H9 (cell line): ENCODE measurements at regions not wholly inside any gene's neighbourhood (a gene's known extent, or its start where the extent isn't known, plus 50 kb on each side); places are given as distances from the start of the nearest gene placed in this dataset.

Experiments used
- DNase-seq: peaks from one replicate; pipeline ENCODE4 v3.0.0-alpha.2; 2017
- H2AFZ ChIP-seq: one replicate; pipeline ENCODE4 v1.6.1; 2013; ENCODE audit warnings: mild to moderate bottlenecking, low read length, control low read depth, moderate library complexity
- H2AK5ac ChIP-seq: 2 replicates; pipeline ENCODE4 v1.6.1; 2013; ENCODE audit warnings: low read length, control low read depth, mixed read lengths; ENCODE audit not compliant: insufficient read length
- H2BK120ac ChIP-seq: one replicate; pipeline ENCODE4 v1.6.1; 2013; ENCODE audit warnings: low read depth, mild to moderate bottlenecking, low read length, control low read depth, inconsistent platforms; ENCODE audit not compliant: poor library complexity, severe bottlenecking
- H2BK12ac ChIP-seq: 2 replicates; pipeline ENCODE4 v1.6.1; 2013; ENCODE audit warnings: low read length, control low read depth, mixed read lengths, low read depth; ENCODE audit not compliant: insufficient read length
- H2BK15ac ChIP-seq: 2 replicates; pipeline ENCODE4 v1.6.1; 2013; ENCODE audit warnings: low read depth, low read length, control low read depth
- H2BK20ac ChIP-seq: one replicate; pipeline ENCODE4 v1.6.1; 2013; ENCODE audit warnings: low read depth, mild to moderate bottlenecking, low read length, control low read depth, inconsistent platforms; ENCODE audit not compliant: poor library complexity, severe bottlenecking
- H2BK5ac ChIP-seq: 2 replicates; pipeline ENCODE4 v1.6.1; 2013; ENCODE audit warnings: low read length, control low read depth, mixed read lengths; ENCODE audit not compliant: insufficient read length
- H3K14ac ChIP-seq: 2 replicates; pipeline ENCODE4 v1.6.1; 2013; ENCODE audit warnings: low read length, control low read depth; ENCODE audit not compliant: insufficient read depth
- H3K18ac ChIP-seq: 2 replicates; pipeline ENCODE4 v1.6.1; 2013; ENCODE audit warnings: low read depth, mild to moderate bottlenecking, mixed read lengths, low read length, control low read depth; ENCODE audit not compliant: insufficient read length
- H3K23ac ChIP-seq: 2 replicates; pipeline ENCODE4 v1.6.1; 2013; ENCODE audit warnings: low read length, control low read depth, mixed read lengths, low read depth; ENCODE audit not compliant: insufficient read length
- H3K23me2 ChIP-seq: 2 replicates; pipeline ENCODE4 v1.6.1; 2013; ENCODE audit warnings: low read depth, mild to moderate bottlenecking, mixed read lengths, low read length, control low read depth; ENCODE audit not compliant: insufficient read length, poor library complexity, severe bottlenecking
- H3K27ac ChIP-seq: 2 replicates; pipeline ENCODE4 v1.5.1; 2013; ENCODE audit warnings: low read length, control low read depth, mixed read lengths, low read depth; ENCODE audit not compliant: insufficient read length
- H3K27me3 ChIP-seq: 2 replicates; pipeline ENCODE4 v1.6.1; 2013; ENCODE audit warnings: low read length, control low read depth, inconsistent platforms; ENCODE audit not compliant: insufficient read depth
- H3K4ac ChIP-seq: 2 replicates; pipeline ENCODE4 v1.6.1; 2013; ENCODE audit warnings: low read depth, mild to moderate bottlenecking, control low read depth, inconsistent platforms, low read length, moderate library complexity
- H3K4me1 ChIP-seq: 2 replicates; pipeline ENCODE4 v1.6.1; 2013; ENCODE audit warnings: low read length, control low read depth, inconsistent platforms; ENCODE audit not compliant: insufficient read depth
- H3K4me2 ChIP-seq: 2 replicates; pipeline ENCODE4 v1.6.1; 2013; ENCODE audit warnings: low read length, control low read depth, mixed read lengths; ENCODE audit not compliant: insufficient read length, insufficient read depth
- H3K56ac ChIP-seq: 2 replicates; pipeline ENCODE4 v1.6.1; 2013; ENCODE audit warnings: low read depth, mild to moderate bottlenecking, mixed read lengths, low read length, control low read depth; ENCODE audit not compliant: insufficient read length
- H3K79me1 ChIP-seq: 2 replicates; pipeline ENCODE4 v1.6.1; 2013; ENCODE audit warnings: low read depth, mild to moderate bottlenecking, moderate library complexity, low read length, control low read depth, inconsistent platforms; ENCODE audit not compliant: insufficient read depth, poor library complexity, severe bottlenecking
- H3K79me2 ChIP-seq: 2 replicates; pipeline ENCODE4 v1.6.1; 2013; ENCODE audit warnings: low read length, control low read depth, inconsistent platforms; ENCODE audit not compliant: insufficient read depth
- H3K9ac ChIP-seq: 2 replicates; pipeline ENCODE4 v1.6.1; 2013; ENCODE audit warnings: low read length, control low read depth, mixed read lengths; ENCODE audit not compliant: insufficient read length; ENCODE audit errors: extremely low read depth
- H3K9me3 ChIP-seq: one replicate; pipeline ENCODE4 v1.6.1; 2013; ENCODE audit warnings: low read depth, low read length, inconsistent platforms; ENCODE audit not compliant: control insufficient read depth
- H3T11ph ChIP-seq: one replicate; pipeline ENCODE4 v1.6.1; 2013; ENCODE audit warnings: mild to moderate bottlenecking, low read length, control low read depth, inconsistent platforms
- H4K20me1 ChIP-seq: one replicate; pipeline ENCODE4 v1.6.1; 2013; ENCODE audit not compliant: control insufficient read depth, insufficient read length, insufficient read depth
- H4K5ac ChIP-seq: 2 replicates; pipeline ENCODE4 v1.6.1; 2013; ENCODE audit warnings: low read depth, mild to moderate bottlenecking, mixed read lengths, low read length, control low read depth; ENCODE audit not compliant: insufficient read length
- H4K8ac ChIP-seq: replicated peaks from 2 replicates; pipeline ENCODE4 v1.6.1; 2013; ENCODE audit warnings: low read length, control low read depth, mixed read lengths, low read depth; ENCODE audit not compliant: insufficient read length
- H4K91ac ChIP-seq: 2 replicates; pipeline ENCODE4 v1.6.1; 2013; ENCODE audit warnings: low read depth, mild to moderate bottlenecking, moderate library complexity, mixed read lengths, low read length, control low read depth; ENCODE audit not compliant: insufficient read length
- H3K27ac Mint-ChIP-seq, 3 experiments: 2 replicates in 2 of 3; 3 replicates in 1 of 3; pipeline ENCODE4 v1.8.0; 2020 to 2021; ENCODE audit warnings: mixed read lengths in 3 of 3, mild to moderate bottlenecking in 1 of 3, moderate library complexity in 1 of 3
- H3K27me3 Mint-ChIP-seq: 2 replicates; pipeline ENCODE4 v1.8.0; 2021; ENCODE audit warnings: low read depth, mild to moderate bottlenecking, moderate library complexity, mixed read lengths
- H3K36me3 Mint-ChIP-seq, 3 experiments: 2 replicates in 2 of 3; 3 replicates in 1 of 3; pipeline ENCODE4 v1.8.0; 2020 to 2021; ENCODE audit warnings: low read depth in 3 of 3, mixed read lengths in 3 of 3; ENCODE audit not compliant: insufficient read depth in 1 of 3
- H3K4me1 Mint-ChIP-seq, 2 experiments: 2 replicates each; pipeline ENCODE4 v1.8.0; 2020; ENCODE audit warnings: mixed read lengths in 2 of 2
- H3K4me3 Mint-ChIP-seq, 2 experiments: 2 replicates in 1 of 2; 3 replicates in 1 of 2; pipeline ENCODE4 v1.8.0; 2020 to 2021; ENCODE audit warnings: mild to moderate bottlenecking in 2 of 2, mixed read lengths in 2 of 2, moderate library complexity in 1 of 2
- H3K9me3 Mint-ChIP-seq, 2 experiments: 2 replicates in 1 of 2; 3 replicates in 1 of 2; pipeline ENCODE4 v1.8.0; 2020; ENCODE audit warnings: mild to moderate bottlenecking in 2 of 2, mixed read lengths in 2 of 2, moderate library complexity in 1 of 2
- CTCF ChIP-seq: fragments of 200-600 bp; sonication (generic); conservative IDR thresholded peaks from 3 replicates; pipeline ENCODE4 v1.8.0; 2021; ENCODE audit warnings: antibody characterized with exemption, mild to moderate bottlenecking
- WGBS: extraction: QIAGEN DNeasy Blood & Tissue Kit; methylation state at CpG from one replicate; pipeline ENCODE4 v1.1.7; 2013; ENCODE audit warnings: missing lambda C conversion rate, low lambda C conversion rate, mixed read lengths; ENCODE audit not compliant: insufficient read length; ENCODE audit errors: extremely low coverage; 5-methylcytosine and 5-hydroxymethylcytosine counted together

DNA sequence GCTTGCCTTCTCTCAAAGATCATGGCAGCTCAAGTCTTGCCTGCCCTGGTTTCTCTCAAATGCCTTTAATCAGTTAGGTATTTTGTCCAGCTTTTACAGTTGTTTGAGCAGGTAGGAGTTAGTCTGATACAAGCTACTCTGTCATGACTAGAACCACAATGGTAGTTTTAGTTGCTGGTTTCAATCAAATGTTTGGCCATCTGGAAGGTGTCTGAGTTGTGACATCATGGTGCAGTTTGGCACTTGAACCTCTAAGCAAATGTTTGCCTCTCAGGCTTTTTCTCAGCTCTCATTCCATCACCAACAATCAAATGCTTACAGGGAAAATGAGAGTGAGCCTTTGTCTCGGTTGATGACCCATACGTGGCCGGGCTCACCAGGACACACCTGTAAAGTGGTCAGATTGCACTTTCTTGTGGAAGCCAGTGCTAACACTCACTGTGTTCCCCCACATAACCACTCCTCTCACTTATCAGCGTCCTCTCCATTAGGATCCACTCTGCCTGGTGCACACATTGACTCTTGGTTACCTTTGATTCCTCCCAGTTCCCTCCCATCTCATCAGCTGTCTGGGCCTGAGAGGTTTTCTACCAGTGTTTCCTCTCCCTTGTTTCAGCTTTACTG is 67.5 kb downstream of the CCDC185 start:
- no peak for TF ChIP-seq CTCF
- Mint-ChIP-seq H3K27me3 (peaks cover 5% of the 10 kb centered on the region; the same call in 1 of the 2 replicates), H3K4me3 (no peak overlapping the region), H3K9me3 (no peaks in the 10 kb centered on the region; a peak in 1 of 5 replicates), H3K36me3 (no peaks in the 10 kb centered on the region), H3K4me1 (peaks cover 2 to 3% of the 10 kb centered on the region in 2 experiments; a peak in 3 of 4 replicates), H3K27ac (no peak overlapping the region)
- WGBS, result no CpG with 5 or more reads among the region's 4 CpGs
- Histone ChIP-seq H2BK120ac (no peak overlapping the region), H3K4me1 (no peaks in the 10 kb centered on the region), H3K27me3 (no peaks in the 10 kb centered on the region), H3K56ac (no peak overlapping the region), H4K5ac (no peak overlapping the region), H3K23ac (no peak overlapping the region), H3K4ac (no peak overlapping the region), H2BK20ac (no peak overlapping the region), H3K27ac (no peak overlapping the region), H3K79me1 (no peaks in the 10 kb centered on the region), H3T11ph (no peak overlapping the region), H3K14ac (no peak overlapping the region), H3K4me2 (no peak overlapping the region), H4K91ac (no peak overlapping the region), H2BK15ac (no peak overlapping the region), H4K8ac (no peak overlapping the region), H3K79me2 (no peaks in the 10 kb centered on the region), H3K23me2 (no peaks in the 10 kb centered on the region), H2AFZ (no peak overlapping the region), H3K9ac (no peak overlapping the region), H3K18ac (no peak overlapping the region), H2BK12ac (no peak overlapping the region), H2BK5ac (no peak overlapping the region), H4K20me1 (no peaks in the 10 kb centered on the region), H3K9me3 (no peaks in the 10 kb centered on the region), H2AK5ac (no peak overlapping the region)
- no peak for DNase-seq
